Peyer's patch (tissue), 4 donors: ENCODE measurements at regions not wholly inside any gene's neighbourhood (a gene's known extent, or its start where the extent isn't known, plus 50 kb on each side); places are given as distances from the start of the nearest gene placed in this dataset.

Experiments
- CTCF ChIP-seq, 6 experiments: fragments of 450-650 bp in 4 of 6; fragments of 200-600 bp in 2 of 6; sonication (generic) in 1 of 6; IDR thresholded peaks; one replicate each; pipeline ENCODE4 v1.5.1; 2017 to 2019; ENCODE audit warnings: antibody characterized with exemption in 6 of 6, mild to moderate bottlenecking in 3 of 6, moderate library complexity in 1 of 6
- POLR2A ChIP-seq, 2 donors: fragments of 450-650 bp; IDR thresholded peaks; one replicate each; pipeline ENCODE4 v1.5.1; 2017; ENCODE audit warnings: antibody characterized with exemption in 2 of 2, mild to moderate bottlenecking in 2 of 2, moderate library complexity in 2 of 2

GRCh38 chr10:78478919-78479318 lies 445.3 kb downstream of the RPS24 start:
- TF ChIP-seq CTCF (IDR thresholded peaks at IDR 0.05) (no peak), POLR2A (IDR thresholded peaks at IDR 0.05) (no peak)
